ENCODE measurements at regions not wholly inside any gene's neighbourhood (a gene's known extent, or its start where the extent isn't known, plus 50 kb on each side); places are given as distances from the start of the nearest gene placed in this dataset.

GRCh38 chr5:123287881-123288280, 135.3 kb downstream of the CEP120 start:
- no peaks in the 10 kb centered on the region for H3K79me1 ChIP-seq (ENCODE audit: low read depth, low read length)
- ChIA-PET POLR2A (ENCODE audit: partially characterized antibody) (no interaction called here), CTCF (ENCODE audit: partially characterized antibody) (no interaction called here)
- H4K5ac ChIP-seq (ENCODE audit: insufficient read length, low read depth, low read length), result no peak overlapping the region
- no peaks in the 10 kb centered on the region; a peak in 3 of 7 replicates for H3K27me3 ChIP-seq (replicated peaks in 1 of 4; ENCODE audit: control insufficient read depth in 3 of 4, extremely low read depth in 1 of 4, insufficient read depth in 3 of 4, low read length in 3 of 4)
- H3K4me2 ChIP-seq (ENCODE audit: insufficient read depth in 1 of 2, low read depth in 2 of 2, low read length in 2 of 2), result no peak overlapping the region
- H2BK5ac ChIP-seq (ENCODE audit: low read depth, low read length), result no peak overlapping the region
- H2AK5ac ChIP-seq (ENCODE audit: low read depth, low read length), result no peak overlapping the region
- no peak overlapping the region for H2BK15ac ChIP-seq (ENCODE audit: low read length)
- H3K4me3 ChIP-seq (ENCODE audit: extremely low read depth in 1 of 4, insufficient read depth in 2 of 4, low read depth in 3 of 4, low read length in 4 of 4), result no peak overlapping the region
- no peaks in the 10 kb centered on the region for H4K20me1 ChIP-seq (replicated peaks in 1 of 2; ENCODE audit: control insufficient read depth in 1 of 2, insufficient read depth in 2 of 2, low read length in 2 of 2)
- H3K4me1 ChIP-seq (replicated peaks in 1 of 4; ENCODE audit: control insufficient read depth in 3 of 4, insufficient read depth in 4 of 4, low read length in 3 of 4), result peaks cover 0 to 2% (median 0%) of the 10 kb centered on the region in 4 experiments; a peak in 2 of 7 replicates
- H2BK12ac ChIP-seq (ENCODE audit: low read depth, low read length), result no peak overlapping the region
- FAIRE-seq (no peak), DNase-seq (ENCODE audit: low read depth in 1 of 2, low spot score in 2 of 2) (no peak)
- no peaks in the 10 kb centered on the region for H3K36me3 ChIP-seq (ENCODE audit: control insufficient read depth in 2 of 4, insufficient read depth in 4 of 4, low read length in 3 of 4)
- H2AFZ ChIP-seq (ENCODE audit: low read length), result no peak overlapping the region
- H2BK20ac ChIP-seq (ENCODE audit: low read length), result no peak overlapping the region
- no peak overlapping the region for H3K4ac ChIP-seq (replicated peaks; ENCODE audit: insufficient read length, low read depth, low read length)
- no peak overlapping the region for H3K18ac ChIP-seq (ENCODE audit: extremely low read depth, low read length)
- no peaks in the 10 kb centered on the region for H3K79me2 ChIP-seq (ENCODE audit: control insufficient read depth in 1 of 2, insufficient read depth in 2 of 2, low read length in 2 of 2)
- no peak overlapping the region for H3K27ac ChIP-seq (ENCODE audit: low read depth, low read length)
- no peak overlapping the region for H3K9ac ChIP-seq (replicated peaks in 1 of 4; ENCODE audit: extremely low read depth in 1 of 4, low read depth in 3 of 4, low read length in 3 of 4)
- no peak overlapping the region for H3K23ac ChIP-seq (ENCODE audit: insufficient read length)
- no peak overlapping the region for H4K91ac ChIP-seq (replicated peaks; ENCODE audit: insufficient read length, low read length)
- H3K9me3 ChIP-seq (ENCODE audit: insufficient read depth in 2 of 2, low read depth in 1 of 2, low read length in 1 of 2), result no peaks in the 10 kb centered on the region
- no peak overlapping the region for H2BK120ac ChIP-seq (replicated peaks; ENCODE audit: low read depth, low read length)
- no peak overlapping the region for H4K8ac ChIP-seq (ENCODE audit: extremely low read depth, insufficient read depth, low read length)
- H3K14ac ChIP-seq (ENCODE audit: insufficient read length), result no peak overlapping the region
- peaks cover 7% of the 10 kb centered on the region for H3K23me2 ChIP-seq (ENCODE audit: low read depth, low read length)
- no peak overlapping the region for H3K56ac ChIP-seq (replicated peaks; ENCODE audit: insufficient read length, low read depth, low read length)
- TF ChIP-seq CHD7 (IDR thresholded peaks at IDR 0.05; ENCODE audit: insufficient replicate concordance, low read length), result no peak
- TF ChIP-seq SP1 (IDR thresholded peaks at IDR 0.05; ENCODE audit: low read depth, low read length), result no peak
- no peak for TF ChIP-seq SP2 (IDR thresholded peaks at IDR 0.05; ENCODE audit: low read length)
